HG02970 (cell line): ENCODE measurements at regions not wholly inside any gene's neighbourhood (a gene's known extent, or its start where the extent isn't known, plus 50 kb on each side); places are given as distances from the start of the nearest gene placed in this dataset.

Experiments
- ATAC-seq: cut with Tn5 transposase; IDR thresholded peaks from one replicate; pipeline ENCODE4 v1.9.1; 2021; ENCODE audit warnings: mild to moderate bottlenecking, moderate library complexity, moderate number of reproducible peaks; ENCODE audit not compliant: unreplicated experiment, low FRiP score

DNA sequence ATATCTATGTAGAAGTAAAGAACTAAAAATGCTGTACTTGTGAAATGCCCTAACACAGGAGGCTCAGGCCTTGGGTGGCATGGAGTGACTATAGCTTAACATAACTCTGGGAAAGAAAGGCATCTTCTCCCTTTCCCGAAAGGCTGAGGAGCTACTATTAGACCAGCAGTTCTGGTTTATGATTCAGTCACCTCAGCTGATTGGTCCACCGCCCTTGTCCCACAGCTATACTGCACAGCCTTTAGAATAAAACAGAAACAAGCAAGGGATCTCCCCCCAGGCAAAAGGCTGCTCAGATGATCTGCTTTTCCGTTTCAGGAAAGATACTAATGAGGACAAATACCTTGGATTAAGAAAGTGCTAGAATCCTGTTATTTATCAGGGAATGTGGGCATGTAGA lies 171.3 kb downstream of the SNCA start:
- ATAC-seq, result no peak

DNA sequence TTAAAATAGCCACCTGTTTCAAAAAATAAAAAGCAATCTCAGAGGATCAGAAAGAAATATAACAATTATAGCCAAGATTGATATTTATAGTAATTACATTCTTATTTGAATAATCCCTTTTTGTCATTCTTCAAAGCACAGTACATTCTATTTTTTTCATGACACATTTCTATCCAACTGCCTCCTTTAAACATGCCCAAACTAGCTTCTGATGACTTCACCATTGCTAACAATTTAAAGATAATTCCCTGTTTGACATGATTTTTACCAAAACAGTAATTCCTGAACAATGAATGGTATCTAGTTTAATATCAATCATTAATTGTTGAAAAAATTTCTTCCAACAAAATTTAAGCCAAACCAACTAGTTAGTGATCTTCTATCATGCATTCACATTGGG lies 172.4 kb downstream of the SNCA start:
- ATAC-seq, result no peak

DNA sequence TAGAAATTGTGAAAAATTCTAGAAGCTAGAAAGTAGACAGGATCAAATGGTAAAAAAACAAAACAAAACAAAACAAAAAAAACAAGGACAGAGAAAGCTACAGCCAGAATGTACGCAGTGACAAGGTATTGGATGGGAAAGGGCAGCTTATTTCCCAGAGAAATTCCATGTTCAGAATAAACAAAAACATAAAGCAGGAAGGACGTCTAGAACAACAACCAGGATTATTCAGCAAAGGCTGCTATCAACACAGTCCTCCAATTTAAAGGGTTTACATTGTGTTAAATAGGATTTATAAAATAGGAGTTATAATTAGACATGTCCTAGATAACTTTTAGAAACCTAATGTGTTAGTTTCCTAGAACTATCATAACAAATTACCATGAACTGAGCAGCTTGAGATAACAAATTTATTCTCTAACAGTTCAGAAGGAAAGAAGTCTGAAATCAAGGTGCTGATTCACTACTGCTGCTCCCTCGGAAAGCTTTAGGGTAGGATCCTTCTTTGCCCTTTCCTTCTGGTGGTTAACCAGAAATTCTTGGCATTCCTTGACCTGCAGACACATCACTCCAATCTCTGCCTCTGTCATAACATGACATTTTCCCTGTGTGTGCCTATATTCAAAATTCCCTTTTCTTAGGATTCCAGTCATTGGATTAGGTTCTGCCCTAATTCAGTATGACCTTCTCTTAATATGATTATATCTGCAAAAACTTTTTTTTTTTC lies 175.6 kb downstream of the SNCA start:
- ATAC-seq, result no peak

DNA sequence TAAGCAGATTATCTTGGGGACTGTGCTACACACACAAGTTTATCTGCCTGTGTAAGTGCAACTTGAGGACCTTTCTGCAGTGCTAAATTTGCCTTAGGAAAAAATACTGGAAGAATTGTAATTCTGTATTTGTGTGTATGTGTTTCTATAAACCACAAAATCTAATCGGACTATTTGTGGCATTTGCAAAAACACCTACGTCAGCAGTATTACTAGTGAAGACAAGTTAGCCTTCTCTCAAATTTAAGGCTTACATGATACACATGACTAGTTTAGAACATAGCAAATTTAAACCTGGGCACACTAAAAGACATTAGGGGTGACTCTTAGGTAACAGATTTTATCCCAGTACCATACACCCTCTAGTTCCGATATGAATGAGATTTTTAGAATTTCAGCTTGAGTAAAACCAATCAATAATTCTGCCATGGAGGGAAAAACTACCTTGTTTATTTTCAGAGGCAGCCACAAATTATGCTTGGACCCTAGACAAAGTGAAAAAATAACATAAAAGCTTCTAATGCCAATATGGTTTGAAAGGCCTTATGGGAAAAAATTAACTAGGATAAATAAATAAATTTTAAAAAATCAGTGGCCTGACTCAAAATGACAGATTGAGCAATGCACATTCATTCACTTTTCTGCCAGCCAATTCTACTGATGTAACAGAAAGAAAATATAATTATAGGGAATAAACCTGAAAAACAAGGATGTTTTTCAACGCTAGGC lies 176.4 kb downstream of the SNCA start:
- ATAC-seq, result no peak

DNA sequence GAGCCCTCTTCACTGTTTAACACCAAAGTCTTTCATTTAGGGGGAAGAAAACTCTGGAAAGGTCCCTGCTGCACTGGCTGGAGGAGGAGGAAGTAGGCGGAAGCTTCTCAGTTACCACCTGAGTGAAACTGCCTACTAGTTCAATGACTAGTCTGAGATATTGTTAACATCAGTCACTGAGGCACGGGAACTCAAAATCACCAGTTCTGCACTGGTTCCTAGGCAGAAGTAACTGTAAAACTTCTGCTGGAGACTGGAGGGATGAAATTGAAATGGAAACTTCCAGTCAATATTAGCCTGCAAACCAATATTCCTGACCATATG lies 178.3 kb downstream of the SNCA start:
- no peak for ATAC-seq

DNA sequence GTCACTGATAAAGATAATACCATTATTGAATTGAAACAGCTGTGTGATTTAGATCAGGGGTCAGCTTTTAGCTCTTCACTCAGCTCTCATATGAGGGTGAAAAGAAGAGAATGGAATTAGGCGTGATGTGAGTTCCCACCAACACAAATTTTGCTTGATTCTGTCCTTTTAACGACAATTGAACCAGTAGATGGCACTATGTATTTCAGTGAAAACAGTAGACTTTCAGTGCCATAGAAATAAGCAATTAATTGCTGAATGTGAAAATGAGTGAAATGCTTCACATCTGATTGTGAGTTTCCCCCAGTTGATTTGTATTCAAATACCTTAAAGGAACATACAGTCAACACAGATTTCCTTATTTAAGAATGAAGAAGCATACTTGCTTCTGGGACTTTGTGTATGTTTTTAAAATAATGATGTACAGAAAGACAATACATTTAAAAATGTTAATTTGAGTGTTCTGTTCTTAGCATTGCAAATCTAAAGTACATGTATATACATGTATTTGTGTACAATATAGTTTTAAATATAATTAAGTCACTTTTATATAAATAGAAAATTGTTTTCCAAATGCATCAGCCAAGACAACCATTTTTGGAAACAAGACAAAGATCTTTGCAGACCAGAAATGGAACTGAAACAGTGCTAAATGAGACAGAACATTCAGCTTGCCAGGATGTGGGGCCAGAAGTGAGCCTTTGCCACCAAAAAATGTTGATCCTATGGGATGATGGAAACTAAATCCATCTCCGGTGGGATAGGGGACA lies 178.8 kb downstream of the SNCA start:
- ATAC-seq, result no peak

DNA sequence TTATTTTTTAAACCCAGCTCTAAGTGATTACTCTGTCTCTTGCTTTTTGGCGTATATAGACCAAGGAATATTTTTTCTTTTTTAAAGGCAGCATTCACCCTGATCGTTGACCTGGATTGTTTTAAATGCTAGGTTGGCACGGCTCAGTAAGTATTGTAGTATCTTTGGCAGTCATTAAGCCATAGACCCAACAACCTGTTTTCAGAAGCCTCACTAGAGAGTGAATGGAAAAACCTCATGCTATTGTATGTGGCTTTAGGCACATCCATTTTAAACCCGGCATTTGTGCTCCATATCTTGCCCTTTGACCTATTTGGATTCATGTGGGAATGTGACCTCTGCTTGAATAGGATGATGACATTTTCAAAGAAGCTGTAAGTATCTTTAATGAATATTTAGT lies 183.9 kb downstream of the SNCA start:
- no peak for ATAC-seq

DNA sequence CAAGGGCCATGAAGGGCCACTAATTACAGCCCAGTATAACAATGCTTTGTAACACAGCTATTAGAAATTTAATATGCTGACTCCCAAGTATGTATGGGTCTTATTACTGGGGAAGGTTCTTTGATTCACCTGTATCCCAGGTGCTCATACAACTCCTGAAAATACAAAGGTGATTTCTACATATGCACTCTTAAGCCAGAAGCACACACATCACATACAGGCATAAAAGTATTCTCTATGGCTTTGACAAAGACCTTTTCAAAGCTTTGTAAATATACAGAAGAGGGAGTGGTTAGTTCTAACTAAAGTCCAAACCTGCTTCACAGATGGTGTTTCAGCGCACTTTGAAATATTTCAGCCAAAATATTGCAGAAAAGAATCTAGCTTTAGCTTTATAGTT lies 191.5 kb downstream of the SNCA start:
- no peak for ATAC-seq

DNA sequence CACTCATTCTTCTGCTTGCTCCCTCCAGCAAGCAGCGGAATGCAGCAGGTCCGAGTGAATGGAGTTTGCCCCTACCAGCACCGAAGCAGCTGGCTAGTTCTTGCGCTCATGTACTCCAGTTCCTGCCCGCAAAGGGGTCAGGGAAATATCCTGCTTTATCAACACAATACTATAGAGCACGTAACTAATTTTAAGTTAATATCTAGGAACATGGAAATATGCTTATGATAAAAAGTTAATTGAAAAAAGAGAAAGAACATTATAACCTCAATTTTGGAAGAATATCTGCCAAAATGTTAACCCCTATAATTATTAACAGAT lies 195.6 kb downstream of the SNCA start:
- no peak for ATAC-seq

DNA sequence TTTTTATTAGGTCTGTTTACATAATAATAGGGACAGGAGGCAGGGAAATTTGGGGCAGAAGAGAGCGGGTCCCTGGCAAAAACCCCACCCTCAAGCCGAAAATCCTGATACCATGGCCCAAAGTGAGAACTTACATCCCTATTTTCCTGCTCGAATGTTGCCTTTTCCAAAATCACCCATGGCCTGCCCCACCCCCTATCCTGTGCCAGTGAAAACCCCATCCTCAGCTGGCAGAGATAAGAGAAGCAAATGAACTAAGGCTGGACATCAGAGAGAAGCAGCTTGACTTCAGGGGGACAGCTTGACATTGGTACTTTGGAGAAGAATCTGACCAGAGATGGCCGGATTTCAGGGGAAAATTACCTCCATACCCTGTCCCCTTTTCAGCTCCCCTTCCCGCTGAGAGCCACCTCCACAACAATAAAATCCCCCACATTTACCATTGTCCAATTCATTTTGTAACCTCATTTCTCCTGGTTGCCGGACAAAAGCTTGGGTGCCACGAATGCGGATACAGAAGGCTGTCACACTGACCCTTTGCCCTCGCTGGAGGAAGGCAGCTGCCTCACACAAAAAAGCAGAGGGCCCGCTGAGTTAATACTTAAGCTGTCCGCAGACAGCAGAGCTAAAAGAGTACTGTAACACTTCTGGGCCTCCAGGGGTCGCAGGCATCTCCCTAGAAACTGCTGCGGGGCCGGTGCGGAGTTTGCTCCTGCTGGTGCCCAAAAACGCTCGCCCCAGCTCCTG lies 196.2 kb downstream of the SNCA start:
- no peak for ATAC-seq

DNA sequence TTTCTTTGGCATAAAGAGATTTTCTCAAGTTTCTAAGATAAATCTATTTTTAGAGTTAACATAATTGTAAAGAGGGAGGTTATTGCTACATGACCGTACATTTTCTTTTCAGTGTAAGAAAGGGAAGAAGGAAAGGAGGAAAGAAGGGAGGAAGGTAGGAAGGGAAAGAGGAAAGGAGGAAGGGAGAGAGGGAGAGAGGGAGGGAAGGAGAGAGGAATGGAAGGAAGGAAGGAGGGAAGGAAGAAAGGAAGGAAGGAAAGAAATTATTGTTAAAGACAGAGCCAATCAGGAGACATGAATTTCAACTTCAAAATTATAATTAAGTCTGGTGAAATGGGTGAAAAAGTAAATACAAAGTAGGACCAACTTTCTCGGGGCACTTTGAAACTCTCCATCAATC lies 197.6 kb downstream of the SNCA start:
- ATAC-seq, result no peak

DNA sequence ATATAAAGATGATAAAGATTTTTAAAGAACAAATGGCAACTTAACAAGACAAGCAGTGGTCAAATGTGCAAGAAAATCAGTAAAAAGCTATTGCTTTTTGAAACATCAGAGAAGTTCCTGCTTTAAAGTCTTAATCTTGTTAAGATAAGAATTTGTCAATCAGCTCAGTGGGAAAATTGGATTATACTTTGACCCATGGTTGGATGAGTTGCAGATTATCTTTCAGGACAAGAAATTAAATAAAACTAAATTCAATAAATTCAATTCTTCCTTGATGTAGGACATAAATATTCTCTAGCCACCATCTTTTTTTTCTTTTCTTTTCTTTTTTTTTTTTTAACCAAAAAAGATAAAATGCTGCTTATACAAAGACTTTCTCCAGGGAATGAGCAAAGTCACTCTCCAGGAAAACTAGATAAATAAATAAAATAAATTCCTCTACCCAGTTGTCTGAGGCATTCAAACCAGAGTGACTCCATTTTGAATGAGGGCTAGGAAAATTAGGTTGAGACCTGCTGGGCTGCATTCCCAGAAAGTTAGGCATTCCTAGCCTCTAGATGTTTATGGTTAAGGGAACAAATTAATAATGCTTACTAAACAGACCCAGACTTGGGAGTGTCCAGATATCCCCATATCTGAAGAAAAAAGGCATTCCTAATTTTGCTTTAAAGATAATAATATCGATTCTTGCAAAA lies 211.2 kb downstream of the SNCA start:
- ATAC-seq, result no peak

DNA sequence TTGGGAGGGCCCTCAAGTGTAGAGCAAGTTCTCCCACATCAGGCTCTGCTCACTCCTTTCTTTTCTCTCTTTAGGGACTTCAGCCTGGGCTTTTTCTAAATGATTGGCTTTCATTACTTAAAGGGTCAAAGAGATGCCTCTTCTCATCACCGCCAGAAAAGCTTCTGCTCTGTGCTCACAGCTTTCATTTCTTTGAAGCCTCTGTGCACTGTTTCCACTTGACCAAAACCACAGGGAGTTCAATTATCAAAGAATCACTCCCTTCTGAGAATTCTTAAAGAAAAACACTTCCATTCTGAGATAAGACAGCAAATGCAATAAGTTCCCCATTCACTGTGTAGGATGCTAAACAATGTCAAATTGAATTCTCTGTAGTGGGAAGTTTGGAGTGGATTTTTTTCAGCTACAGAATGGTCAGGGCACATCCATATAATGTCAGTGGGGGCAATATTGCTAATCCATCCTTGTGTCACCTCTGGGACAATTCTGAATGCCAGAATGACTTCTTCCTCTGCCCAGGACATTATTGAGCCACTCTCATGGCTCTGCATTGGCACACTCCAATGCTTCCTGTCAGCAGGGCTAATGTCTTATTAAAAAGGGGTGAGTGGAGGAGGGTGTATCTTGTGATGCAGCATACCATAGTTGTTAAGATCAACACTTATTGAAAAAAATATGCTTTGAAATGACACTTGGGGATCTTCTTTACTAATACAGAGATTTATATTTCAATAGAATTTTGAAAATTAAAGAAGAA lies 217.6 kb downstream of the SNCA start:
- no peak for ATAC-seq

DNA sequence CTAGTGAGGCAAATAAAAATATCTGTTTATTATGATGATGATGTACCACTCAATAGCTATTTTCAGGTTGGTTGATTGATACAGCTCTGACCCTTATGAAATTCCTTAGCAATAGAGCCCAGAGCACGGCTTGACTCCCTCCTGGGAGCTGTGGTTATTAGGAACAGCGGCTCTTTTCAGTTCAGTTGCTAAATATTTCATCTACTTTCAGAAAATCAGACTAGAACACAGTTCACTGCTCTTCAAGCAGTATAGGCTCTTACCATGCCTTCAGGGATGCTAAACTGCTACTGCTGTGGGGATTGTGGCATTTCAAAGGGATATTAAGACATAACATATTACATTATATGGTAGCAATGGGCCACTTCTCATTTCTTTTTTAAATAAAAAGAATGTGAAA lies 218.8 kb downstream of the SNCA start:
- no peak for ATAC-seq

DNA sequence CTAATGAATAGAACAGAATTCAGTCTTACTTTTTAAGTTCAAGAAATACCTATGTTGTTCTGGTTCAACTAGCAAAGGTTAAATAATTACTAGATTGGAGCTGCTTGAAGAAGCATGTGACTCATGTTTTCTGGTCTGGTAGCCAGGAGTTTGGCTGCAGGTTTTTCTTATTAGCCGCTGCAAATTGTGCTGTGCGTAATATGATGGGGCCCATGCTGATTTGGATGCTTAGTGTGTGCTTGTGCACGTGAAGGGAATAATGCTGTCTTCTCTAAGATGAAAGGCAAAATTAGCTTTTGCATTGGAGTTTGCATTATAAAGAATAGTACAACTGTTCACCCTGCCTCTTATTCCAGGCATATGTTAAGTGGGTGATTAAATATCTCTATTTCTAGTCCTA lies 219.6 kb downstream of the SNCA start:
- ATAC-seq, result no peak

DNA sequence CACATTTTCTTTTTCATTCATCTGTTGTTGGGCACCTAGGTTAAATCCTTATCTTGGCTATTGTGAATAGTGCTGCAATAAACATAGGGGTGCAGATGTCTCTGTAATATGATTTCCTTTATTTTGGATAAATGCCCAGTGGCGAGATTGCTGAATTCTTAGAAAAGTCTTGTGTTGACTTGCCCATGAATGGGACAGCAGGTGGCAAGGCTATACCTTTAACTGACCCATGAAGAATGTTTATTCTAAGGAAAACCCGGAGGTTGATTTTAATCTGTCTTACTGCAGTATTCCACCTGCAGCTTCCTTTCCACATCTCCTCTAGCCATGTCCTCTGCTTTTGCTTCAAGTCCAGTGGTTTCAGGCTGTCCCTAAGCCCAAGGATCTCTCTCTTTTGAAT lies 220.6 kb downstream of the SNCA start:
- no peak for ATAC-seq

DNA sequence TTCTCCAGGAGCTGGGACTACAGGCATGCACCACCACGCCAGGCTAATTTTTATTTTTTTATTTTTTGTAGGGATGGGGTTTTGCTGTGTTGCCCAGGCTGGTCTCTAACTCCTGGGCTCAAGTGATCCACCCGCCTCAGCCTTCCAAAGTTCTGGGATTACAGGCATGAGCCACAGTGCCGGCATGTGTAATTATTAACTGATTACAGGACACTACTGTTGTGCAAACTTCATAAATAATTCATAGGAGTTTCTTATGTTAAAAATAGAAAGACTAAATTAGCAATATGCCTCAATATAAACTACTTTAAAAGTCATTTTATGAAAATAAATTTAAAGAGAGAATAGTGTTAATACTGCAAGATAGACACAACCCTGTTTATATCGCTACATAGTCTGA lies 221.9 kb downstream of the SNCA start:
- ATAC-seq, result no peak

DNA sequence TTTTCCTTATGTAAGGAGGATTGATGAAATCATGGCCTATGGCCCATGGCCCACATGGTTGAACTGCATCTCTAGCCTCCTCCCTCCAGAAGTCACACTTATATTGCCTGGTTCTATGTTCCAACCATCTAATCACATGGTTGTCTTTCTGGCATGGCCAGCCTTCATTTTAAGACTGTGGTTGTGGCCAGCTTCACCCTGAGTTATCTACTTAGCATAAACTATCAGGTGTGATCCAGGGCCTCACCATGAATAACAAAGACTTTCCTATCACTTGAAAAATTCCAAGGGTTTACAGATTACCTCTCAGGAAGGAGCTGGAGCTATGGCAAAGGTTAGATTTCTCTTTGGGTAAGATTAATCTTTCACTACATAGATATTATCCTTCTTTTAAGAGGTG lies 222.8 kb downstream of the SNCA start:
- no peak for ATAC-seq

DNA sequence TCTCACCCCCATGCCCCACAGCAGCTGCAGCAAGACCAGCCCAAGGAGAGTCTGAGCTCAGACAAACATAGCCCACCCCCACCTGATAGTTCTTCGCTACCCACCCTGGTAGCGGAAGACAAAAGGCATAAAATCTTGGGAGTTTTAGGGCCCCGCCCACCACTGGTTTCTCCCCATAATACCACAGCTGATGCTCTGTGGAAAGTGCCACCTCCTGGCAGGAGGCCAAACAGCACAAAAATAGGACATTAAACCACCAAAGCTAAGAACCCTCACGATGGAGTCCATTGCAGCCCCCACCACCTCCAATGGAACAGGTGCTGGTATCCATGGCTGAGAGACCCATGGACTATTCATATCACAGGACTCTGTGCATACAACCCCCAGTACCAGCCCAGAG lies 226.7 kb downstream of the SNCA start:
- ATAC-seq, result no peak

DNA sequence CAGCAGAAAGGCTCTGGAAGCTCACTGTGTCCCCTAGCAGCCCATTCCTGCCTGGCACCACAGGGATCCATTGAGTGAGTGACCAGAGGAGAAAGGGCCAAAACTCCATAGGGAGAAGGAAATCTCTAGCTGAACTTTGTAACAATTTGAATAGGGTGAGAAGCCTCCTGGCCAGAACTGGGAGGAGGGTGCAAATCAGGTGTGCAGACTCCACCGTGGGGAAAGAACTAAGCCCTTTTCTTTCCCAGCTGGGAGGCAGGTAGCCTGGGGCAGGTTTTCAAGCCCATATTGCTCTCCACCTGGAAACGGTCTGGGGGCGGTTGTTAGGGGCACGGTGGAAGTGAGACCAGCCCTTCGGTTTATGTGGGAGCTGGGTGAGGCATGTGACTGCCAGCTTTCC lies 227.2 kb downstream of the SNCA start:
- ATAC-seq, result no peak
